ENCODE measurements at regions not wholly inside any gene's neighbourhood (a gene's known extent, or its start where the extent isn't known, plus 50 kb on each side); places are given as distances from the start of the nearest gene placed in this dataset.

DNA sequence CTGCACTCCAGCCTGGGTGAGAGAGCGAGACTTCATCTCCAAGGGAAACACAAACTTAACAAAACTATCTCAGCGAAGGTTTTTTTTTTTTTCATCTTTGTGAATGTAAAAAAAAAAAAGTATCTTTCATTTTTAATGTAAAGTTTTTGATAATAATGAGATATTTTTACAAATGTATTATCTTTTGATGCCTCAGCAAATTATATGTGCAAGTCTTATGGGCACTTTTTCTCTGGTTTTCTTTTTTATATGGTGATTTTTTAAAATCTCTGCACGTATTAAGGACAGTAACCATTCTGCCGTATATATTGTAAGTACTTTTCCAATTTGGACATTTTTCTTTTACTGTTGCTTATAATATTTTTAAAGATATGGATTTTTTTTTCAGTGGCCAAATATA, 76.8 kb downstream of the MAFB start:
- no peak for TF ChIP-seq POLR2A (IDR thresholded peaks at IDR 0.05; ENCODE audit: low read depth, low read length)
- DNase-seq (ENCODE audit: insufficient read length, low spot score) (no peak), FAIRE-seq (no peak)

DNA sequence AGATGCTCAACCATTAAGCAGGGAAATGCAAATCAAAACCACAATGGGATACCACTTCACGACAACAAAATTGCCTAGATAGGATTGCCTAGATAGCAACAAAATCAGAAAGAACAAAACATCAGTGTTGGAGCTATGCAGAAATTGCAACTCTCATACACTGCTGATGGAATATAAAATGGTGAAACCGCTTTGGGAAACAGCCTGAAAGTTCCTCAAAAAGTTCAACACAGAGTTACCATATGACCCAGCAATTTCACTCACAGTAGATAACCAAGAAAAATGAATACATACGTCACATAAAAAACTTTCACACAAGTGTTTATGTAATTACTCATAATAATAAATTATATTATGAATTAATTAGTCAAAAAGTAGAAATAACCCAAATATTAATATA, 78.3 kb downstream of the MAFB start:
- no peak for TF ChIP-seq TAF1 (IDR thresholded peaks at IDR 0.05; ENCODE audit: low read depth, low read length)
- no peak for TF ChIP-seq POLR2AphosphoS5 (IDR thresholded peaks at IDR 0.05; ENCODE audit: low read depth, low read length)
- TF ChIP-seq PAX5 (IDR thresholded peaks at IDR 0.05; ENCODE audit: insufficient read depth, low read length, severe bottlenecking), result no peak
- no peak for TF ChIP-seq POU2F2 (IDR thresholded peaks at IDR 0.05; ENCODE audit: low read depth, low read length)
- FAIRE-seq (no peak), DNase-seq (ENCODE audit: insufficient read length, low spot score) (no peak)

GRCh38 chr20:40607927-40608326, 81.1 kb downstream of the MAFB start:
- TF ChIP-seq SPI1 (IDR thresholded peaks at IDR 0.05; ENCODE audit: low read depth, low read length), result no peak
- no peak for TF ChIP-seq POU2F2 (IDR thresholded peaks at IDR 0.05; ENCODE audit: low read depth, low read length)
- TF ChIP-seq POLR2A (IDR thresholded peaks at IDR 0.05; ENCODE audit: low read depth, low read length), result no peak
- no peak for TF ChIP-seq TAF1 (IDR thresholded peaks at IDR 0.05; ENCODE audit: low read depth, low read length)
- no peak for TF ChIP-seq PAX5 (IDR thresholded peaks at IDR 0.05; ENCODE audit: insufficient read depth, low read length, severe bottlenecking)
- no peak for TF ChIP-seq POLR2AphosphoS5 (IDR thresholded peaks at IDR 0.05; ENCODE audit: low read depth, low read length)
- no peak for FAIRE-seq
- no peak for DNase-seq (ENCODE audit: insufficient read length, low spot score)

GRCh38 chr20:40606660-40607059, 82.4 kb downstream of the MAFB start:
- FAIRE-seq, result no peak
- TF ChIP-seq POLR2A (IDR thresholded peaks at IDR 0.05; ENCODE audit: low read depth, low read length), result no peak
- TF ChIP-seq PAX5 (IDR thresholded peaks at IDR 0.05; ENCODE audit: insufficient read depth, low read length, severe bottlenecking), result no peak
- no peak for TF ChIP-seq SPI1 (IDR thresholded peaks at IDR 0.05; ENCODE audit: low read depth, low read length)
- no peak for TF ChIP-seq POLR2AphosphoS5 (IDR thresholded peaks at IDR 0.05; ENCODE audit: low read depth, low read length)
- TF ChIP-seq TAF1 (IDR thresholded peaks at IDR 0.05; ENCODE audit: low read depth, low read length), result no peak
- TF ChIP-seq POU2F2 (IDR thresholded peaks at IDR 0.05; ENCODE audit: low read depth, low read length), result no peak
- DNase-seq (ENCODE audit: insufficient read length, low spot score), result no peak

- FAIRE-seq, result no peak
- TF ChIP-seq POU2F2 (IDR thresholded peaks at IDR 0.05; ENCODE audit: low read depth, low read length) (no peak), POLR2A (IDR thresholded peaks at IDR 0.05; ENCODE audit: low read depth, low read length) (no peak), PAX5 (IDR thresholded peaks at IDR 0.05; ENCODE audit: insufficient read depth, low read length, severe bottlenecking) (no peak)
- no peak for DNase-seq (ENCODE audit: insufficient read length, low spot score)
These were observed 82.8 kb downstream of the MAFB start for GRCh38 chr20:40606237-40606636.

DNA sequence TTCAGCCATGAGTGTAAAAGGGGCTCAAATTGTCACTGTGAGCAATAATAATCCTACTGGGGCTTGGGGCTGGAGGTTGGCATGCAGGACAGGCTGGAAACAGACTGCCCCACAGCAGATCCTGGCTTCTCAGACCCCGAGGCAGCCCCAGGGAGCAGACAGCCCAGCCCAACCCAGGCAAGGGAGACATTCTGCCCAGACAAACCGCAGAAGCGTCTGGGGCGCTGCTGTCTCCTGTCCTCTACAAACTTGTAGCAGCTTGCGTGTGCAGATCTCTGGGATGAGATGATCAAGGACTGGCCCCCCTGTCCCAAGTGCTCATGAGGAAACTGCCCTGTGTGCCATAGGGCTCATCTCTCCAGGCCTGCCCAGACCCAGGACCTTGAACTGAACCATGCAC, 84.6 kb downstream of the MAFB start:
- DNase-seq (ENCODE audit: insufficient read length, low spot score) (no peak), FAIRE-seq (no peak)
- no peak for TF ChIP-seq SPI1 (IDR thresholded peaks at IDR 0.05; ENCODE audit: low read depth, low read length)
- no peak for TF ChIP-seq POLR2AphosphoS5 (IDR thresholded peaks at IDR 0.05; ENCODE audit: low read depth, low read length)
- TF ChIP-seq PAX5 (IDR thresholded peaks at IDR 0.05; ENCODE audit: insufficient read depth, low read length, severe bottlenecking), result no peak
- no peak for TF ChIP-seq POLR2A (IDR thresholded peaks at IDR 0.05; ENCODE audit: low read depth, low read length)
- TF ChIP-seq TAF1 (IDR thresholded peaks at IDR 0.05; ENCODE audit: low read depth, low read length), result no peak
- TF ChIP-seq POU2F2 (IDR thresholded peaks at IDR 0.05; ENCODE audit: low read depth, low read length), result no peak

GRCh38 chr20:40603057-40603651, 85.9 kb downstream of the MAFB start:
- TF ChIP-seq POLR2A (IDR thresholded peaks at IDR 0.05; ENCODE audit: low read depth, low read length) (no peak), POU2F2 (IDR thresholded peaks at IDR 0.05; ENCODE audit: low read depth, low read length) (no peak), POLR2AphosphoS5 (IDR thresholded peaks at IDR 0.05; ENCODE audit: low read depth, low read length) (no peak), TAF1 (IDR thresholded peaks at IDR 0.05; ENCODE audit: low read depth, low read length) (no peak), PAX5 (IDR thresholded peaks at IDR 0.05; ENCODE audit: insufficient read depth, low read length, severe bottlenecking) (no peak), SPI1 (IDR thresholded peaks at IDR 0.05; ENCODE audit: low read depth, low read length) (no peak)
- no peak for DNase-seq (ENCODE audit: insufficient read length, low spot score)
- FAIRE-seq, result no peak

DNA sequence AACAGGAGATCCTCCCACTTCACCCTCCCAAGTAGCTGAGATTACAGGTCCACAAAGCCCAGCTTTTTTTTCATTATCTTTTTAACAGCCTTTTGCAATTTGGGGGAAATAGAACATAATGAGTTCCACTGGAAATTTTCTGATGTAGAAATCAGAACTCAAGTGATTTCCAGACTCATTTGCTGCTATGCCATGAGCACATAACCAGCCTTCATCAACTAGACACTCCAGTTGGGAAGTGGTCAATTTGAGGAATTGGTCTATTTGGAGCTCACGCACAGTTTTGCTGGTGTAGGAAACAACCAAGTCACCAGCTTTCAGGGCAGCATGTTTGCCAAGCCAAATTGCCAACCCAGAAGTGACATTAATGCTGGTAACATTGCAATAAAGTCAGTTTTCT, 86.7 kb downstream of the MAFB start:
- no peak for FAIRE-seq
- TF ChIP-seq TAF1 (IDR thresholded peaks at IDR 0.05; ENCODE audit: low read depth, low read length), result no peak
- TF ChIP-seq POLR2AphosphoS5 (IDR thresholded peaks at IDR 0.05; ENCODE audit: low read depth, low read length), result no peak
- TF ChIP-seq POU2F2 (IDR thresholded peaks at IDR 0.05; ENCODE audit: low read depth, low read length), result no peak
- TF ChIP-seq SPI1 (IDR thresholded peaks at IDR 0.05; ENCODE audit: low read depth, low read length), result no peak
- no peak for TF ChIP-seq PAX5 (IDR thresholded peaks at IDR 0.05; ENCODE audit: insufficient read depth, low read length, severe bottlenecking)
- TF ChIP-seq POLR2A (IDR thresholded peaks at IDR 0.05; ENCODE audit: low read depth, low read length), result no peak

GRCh38 chr20:40600441-40601219, 88.4 kb downstream of the MAFB start:
- DNase-seq (ENCODE audit: insufficient read length, low spot score) (no peak), FAIRE-seq (no peak)
- TF ChIP-seq POLR2AphosphoS5 (IDR thresholded peaks at IDR 0.05; ENCODE audit: low read depth, low read length) (no peak), POLR2A (IDR thresholded peaks at IDR 0.05; ENCODE audit: low read depth, low read length) (no peak), PAX5 (IDR thresholded peaks at IDR 0.05; ENCODE audit: insufficient read depth, low read length, severe bottlenecking) (no peak), TAF1 (IDR thresholded peaks at IDR 0.05; ENCODE audit: low read depth, low read length) (no peak), POU2F2 (IDR thresholded peaks at IDR 0.05; ENCODE audit: low read depth, low read length) (no peak), SPI1 (IDR thresholded peaks at IDR 0.05; ENCODE audit: low read depth, low read length) (no peak)

More for the DNA sequence above, 86.7 kb downstream of the MAFB start:
- no peak for DNase-seq (ENCODE audit: insufficient read length, low spot score)

- TF ChIP-seq TAF1 (IDR thresholded peaks at IDR 0.05; ENCODE audit: low read depth, low read length), result no peak
- TF ChIP-seq POU2F2 (IDR thresholded peaks at IDR 0.05; ENCODE audit: low read depth, low read length), result no peak
- TF ChIP-seq POLR2A (IDR thresholded peaks at IDR 0.05; ENCODE audit: low read depth, low read length), result no peak
- no peak for TF ChIP-seq POLR2AphosphoS5 (IDR thresholded peaks at IDR 0.05; ENCODE audit: low read depth, low read length)
- no peak for TF ChIP-seq PAX5 (IDR thresholded peaks at IDR 0.05; ENCODE audit: insufficient read depth, low read length, severe bottlenecking)
- no peak for TF ChIP-seq SPI1 (IDR thresholded peaks at IDR 0.05; ENCODE audit: low read depth, low read length)
- FAIRE-seq (no peak), DNase-seq (ENCODE audit: insufficient read length, low spot score) (no peak)
These were observed 89.0 kb downstream of the MAFB start for GRCh38 chr20:40599987-40600386.

All from GM12891 (cell line).